SW 1271 (cell line): ENCODE measurements at regions not wholly inside any gene's neighbourhood (a gene's known extent, or its start where the extent isn't known, plus 50 kb on each side); places are given as distances from the start of the nearest gene placed in this dataset.
"Not testable (repeated sequence)": the region's sequence is repeated elsewhere in the genome, so short reads cannot be mapped to it uniquely, and the experiment has no call there.

Experiments used
- DNase-seq, 2 experiments: peaks; one replicate each; lab custom pipeline; 2025; lab: John Stamatoyannopoulos, UW

- DNase-seq: not testable (repeated sequence)
Observed at GRCh38 chr14:105752420-105752819, 226.0 kb downstream of the TMEM121 start.

DNA sequence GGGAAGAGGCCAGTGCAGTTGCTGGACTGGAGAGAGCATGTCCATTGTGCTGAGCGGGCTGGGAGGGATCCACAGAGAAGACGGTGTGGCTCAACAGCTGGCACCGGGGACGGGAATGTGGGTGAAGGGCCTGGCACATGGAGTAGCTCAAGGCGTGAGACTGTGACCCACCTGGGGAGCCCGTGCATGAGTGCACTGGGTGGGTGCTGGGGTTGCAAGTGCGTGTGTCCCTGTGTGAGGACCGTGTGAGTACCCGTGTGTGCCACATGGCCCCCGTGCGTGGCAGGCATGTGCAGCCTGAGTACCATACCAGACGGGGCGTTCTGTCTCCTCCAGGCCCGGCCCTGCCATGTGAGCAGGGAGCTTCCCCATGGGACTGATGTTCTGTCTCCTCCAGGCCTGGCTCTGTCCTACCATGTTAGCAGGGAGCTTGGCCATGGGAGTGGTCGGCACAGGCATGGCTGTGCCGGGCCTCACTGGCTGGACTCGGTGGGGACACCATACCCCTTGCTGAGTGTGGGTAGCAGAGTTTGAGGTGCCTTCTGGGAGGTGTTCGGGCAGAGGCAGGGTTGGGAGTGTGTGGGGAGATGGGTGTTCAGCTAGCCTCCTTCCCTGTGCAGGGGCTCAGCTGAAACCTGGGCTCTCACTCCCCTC lies 234.4 kb downstream of the TMEM121 start:
- DNase-seq: no peak

DNA sequence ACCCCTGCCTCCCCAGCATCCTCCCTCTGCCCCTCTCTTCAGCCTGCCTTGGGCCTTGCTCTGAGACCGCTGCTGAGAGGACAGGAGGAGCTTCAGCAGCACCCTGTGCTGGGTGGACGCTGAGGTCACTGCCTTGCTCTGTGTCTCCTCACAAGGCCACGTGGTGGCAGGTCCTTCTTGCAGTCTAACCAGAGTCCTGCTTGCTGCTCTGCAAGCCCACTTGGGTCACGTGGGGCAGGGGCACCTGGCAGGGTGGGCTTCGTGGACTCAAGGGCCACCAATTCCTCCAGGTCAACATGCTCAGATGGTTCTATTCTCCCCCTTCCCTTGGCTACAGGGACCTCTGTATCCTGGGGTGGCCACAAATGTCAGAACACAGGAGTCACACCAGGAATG lies 235.0 kb downstream of the TMEM121 start:
- not testable (repeated sequence) for DNase-seq

- no peak for DNase-seq
Observed at GRCh38 chr14:105761842-105762241, 235.5 kb downstream of the TMEM121 start.

- DNase-seq: not testable (repeated sequence)
Observed at GRCh38 chr14:105762262-105762661, 235.9 kb downstream of the TMEM121 start.

- DNase-seq: not testable (repeated sequence)
Observed at GRCh38 chr14:105764254-105764901, 238.0 kb downstream of the TMEM121 start.

DNA sequence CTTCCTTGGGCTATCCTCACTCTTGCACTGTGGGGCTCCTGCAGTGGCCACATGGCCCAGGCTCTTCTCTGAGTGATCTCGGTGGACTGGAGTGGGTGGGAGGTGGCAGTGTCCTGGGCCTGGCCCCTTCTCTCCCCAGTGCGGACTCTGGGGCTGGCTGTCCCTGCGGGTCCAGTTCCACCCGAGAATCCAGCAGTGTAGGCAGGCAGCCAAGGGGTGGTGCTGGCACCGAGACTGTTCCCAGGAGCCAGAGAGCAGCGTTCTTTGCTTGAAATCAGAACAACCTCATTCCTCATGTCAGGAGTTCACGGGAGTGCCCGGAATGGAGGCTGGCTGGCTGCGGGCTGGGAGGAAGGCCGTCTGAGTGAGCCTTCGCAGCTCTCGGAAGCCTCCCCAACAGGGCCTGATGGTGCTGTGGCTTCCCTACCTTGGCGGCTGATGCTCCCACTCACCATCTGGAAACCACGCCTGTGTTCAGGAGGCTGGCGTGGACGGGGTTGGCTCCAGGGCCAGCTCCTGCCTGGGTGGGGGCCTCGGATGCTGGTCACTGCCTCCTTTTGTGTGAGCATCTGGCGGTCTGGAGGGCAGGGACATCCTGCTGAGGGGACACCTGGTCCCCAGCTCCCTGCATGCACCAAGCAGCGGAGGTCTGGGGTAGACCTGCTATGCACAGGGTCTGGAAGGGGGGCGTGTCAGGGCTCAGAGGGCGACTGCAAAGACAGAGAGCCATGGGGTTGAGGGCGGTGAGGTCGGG lies 238.9 kb downstream of the TMEM121 start:
- DNase-seq: not testable (repeated sequence)

DNA sequence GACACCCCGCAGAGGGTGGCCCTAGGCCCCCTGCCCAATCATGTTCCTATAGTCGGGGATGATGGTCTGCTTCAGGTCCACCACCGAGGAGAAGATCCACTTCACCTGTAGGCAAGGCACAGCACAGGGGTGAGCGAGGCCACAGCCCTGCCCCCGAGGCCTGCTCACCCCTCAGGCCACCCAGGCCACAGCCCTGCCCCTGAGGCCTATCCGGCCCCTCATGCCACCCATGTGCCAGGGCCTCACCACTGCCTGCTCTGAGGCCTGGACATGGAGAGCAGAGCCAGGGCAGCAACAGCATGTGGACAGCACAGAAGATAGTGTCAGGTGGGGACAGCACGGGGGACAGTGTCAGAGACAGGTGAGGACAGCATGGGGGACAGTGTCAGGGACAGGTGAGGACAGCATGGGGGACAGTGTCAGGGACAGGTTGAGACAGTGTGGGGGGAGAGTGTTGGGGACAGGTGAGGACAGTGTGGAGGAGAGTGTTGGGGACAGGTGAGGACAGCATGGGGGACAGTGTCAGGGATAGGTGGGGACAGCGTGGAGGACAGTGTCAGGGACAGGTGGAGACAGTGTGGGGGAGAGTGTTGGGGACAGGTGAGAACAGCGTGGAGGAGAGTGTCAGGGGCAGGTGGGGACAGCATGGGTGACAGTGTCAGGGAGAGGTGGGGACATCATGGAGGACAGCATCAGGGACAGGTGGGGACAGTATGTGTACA lies 239.7 kb downstream of the TMEM121 start:
- no peak for DNase-seq

DNA sequence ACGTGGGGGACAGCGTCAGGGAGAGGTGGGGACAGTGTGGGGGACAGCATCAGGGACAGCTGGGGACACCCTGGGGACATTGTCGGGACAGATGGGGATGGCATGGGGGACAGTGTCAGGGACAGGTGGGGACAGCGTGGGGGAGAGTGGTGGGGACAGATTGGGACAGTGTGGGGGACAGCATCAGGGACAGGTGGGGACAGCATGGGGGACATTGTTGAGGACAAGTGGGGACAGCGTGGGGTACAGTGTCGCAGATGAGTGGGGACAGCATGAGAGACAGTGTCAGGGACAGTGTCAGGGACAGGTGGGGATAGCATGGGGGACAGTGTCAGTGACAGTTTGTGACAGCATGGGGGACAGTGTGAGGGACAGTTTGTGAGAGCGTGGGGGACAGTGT lies 240.9 kb downstream of the TMEM121 start:
- DNase-seq: no peak

GRCh38 chr14:105768039-105768438 lies 241.7 kb downstream of the TMEM121 start:
- not testable (repeated sequence) for DNase-seq

- not testable (repeated sequence) for DNase-seq
Observed at GRCh38 chr14:105769061-105769730, 242.8 kb downstream of the TMEM121 start.

GRCh38 chr14:105770619-105771216 lies 244.3 kb downstream of the TMEM121 start:
- DNase-seq: not testable (repeated sequence)

DNA sequence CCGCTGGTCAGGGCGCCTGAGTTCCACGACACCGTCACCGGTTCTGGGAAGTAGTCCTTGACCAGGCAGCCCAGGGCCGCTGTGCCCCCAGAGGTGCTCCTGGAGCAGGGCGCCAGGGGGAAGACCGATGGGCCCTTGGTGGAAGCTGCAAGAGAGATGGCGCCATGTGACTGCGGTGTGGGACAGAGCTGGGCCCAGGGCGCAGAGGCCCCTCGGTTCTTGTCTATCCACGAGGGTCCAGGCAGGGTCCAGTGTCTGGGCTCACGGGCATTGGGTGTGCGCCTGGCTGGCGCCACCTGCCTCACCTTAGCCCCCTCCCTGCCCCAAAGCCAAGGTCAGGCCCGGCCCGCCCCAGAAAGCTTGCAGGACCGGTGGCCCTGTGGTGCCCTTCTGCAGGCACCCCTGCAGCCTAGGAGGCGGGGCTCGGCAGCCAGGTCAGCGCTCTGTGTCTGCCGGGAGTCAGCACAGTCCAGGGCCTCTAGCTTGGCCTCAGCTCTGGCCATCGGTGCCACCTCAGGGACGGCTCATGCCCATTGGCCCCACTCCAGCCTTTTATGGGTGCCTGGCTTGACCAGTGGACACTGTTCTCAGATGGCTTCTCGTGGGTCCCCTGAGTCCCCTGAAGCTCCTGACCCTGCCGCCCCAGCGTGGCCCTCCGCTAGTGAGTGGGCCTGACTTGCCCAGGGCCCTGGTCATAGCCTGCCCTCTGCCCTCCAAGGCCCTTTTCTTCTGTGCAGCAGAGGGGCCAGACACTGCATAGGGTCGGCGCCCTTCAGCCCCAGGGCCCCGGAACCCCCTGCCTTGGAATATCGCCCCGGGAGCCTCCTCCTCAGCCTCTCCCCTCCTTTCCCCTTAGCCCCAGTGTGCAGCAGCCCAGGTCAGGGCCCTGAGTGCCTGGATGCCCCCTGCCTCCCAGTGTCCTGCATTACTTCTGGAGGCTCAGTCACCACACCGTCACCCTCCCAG lies 245.2 kb downstream of the TMEM121 start:
- DNase-seq: not testable (repeated sequence)

DNA sequence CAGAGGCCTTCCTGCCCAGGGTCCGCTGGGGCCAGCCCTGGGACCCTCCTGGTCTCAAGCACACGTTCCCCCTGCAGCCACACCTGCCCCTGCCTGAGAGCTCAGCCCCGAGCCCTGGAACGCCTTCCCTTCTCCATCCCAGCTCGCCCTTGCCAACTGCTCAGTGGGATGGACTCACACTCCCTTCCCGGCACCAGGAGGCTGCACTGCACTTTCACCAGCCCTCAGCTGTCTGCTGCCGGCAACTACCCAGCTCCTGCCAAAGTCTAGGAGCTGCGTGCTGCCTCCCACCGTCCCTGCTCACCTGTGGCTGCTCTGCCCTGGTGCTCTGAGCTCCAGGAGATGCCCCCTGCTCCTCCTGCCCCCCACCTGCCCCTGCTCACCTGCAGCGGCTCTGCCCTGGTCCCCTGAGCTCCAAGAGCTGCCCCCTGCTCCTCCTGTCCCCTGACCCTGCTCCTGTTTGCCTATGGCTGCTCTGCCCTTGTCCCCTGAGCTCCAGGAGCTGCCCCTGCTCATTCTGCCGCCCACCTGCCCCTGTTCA lies 246.4 kb downstream of the TMEM121 start:
- not testable (repeated sequence) for DNase-seq

DNA sequence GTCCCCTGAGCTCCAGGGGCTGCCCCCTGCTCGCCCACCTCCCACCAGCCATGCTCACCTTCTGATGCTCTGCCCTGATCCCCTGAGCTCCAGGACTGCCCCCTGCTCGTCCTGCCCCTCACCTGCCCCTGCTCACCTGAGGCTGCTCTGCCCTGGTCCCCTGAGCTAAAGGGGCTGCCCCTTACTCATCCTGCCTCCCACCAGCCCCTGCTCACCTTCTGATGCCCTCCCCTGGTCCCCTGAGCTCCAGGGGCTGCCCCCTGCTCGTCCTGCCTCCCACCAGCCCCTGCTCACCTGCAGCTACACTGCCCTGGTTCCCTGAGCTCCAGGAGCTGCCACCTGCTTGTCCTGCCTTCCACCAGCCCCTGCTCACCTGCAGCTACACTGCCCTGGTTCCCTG lies 247.2 kb downstream of the TMEM121 start:
- no peak for DNase-seq

GRCh38 chr14:105774001-105774400 lies 247.6 kb downstream of the TMEM121 start:
- no peak for DNase-seq

DNA sequence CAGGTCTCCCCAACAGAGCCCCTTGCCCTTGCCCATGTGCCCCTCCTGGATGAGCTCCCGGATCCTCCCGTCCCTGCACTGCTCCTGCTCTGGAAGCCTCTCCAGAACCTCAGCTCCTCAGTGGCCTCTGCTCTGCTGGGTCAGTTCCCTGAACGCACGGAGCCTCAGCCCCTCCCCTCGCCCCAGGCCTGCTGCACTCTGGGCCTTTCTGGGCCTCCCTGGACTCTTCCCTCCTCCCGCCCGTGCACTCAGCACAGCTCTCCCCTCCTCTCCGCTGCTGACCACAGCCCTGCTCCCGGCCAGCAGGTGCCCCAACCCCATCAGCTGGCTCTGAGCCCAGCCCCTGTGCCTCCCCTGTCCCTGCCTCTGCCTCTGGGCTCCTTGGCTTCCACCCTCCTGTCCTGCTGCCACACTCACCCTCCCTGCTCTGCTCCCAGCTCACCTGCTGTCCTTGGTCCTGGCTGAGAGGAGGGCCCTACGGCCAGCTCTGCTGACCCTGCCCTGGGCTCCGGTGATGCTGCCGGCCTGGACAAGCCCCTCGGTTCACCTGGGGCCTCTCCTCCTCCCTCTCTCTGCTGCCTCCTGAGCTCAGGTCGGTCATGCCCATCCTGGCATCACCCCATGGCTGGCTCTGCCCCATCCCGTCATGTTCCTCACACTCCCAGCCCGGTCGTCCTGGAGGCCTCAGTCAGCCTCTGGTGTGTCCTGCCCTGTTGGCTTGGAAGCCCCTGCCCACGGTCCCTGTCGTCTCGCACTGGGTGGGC lies 248.4 kb downstream of the TMEM121 start:
- DNase-seq: not testable (repeated sequence)

DNA sequence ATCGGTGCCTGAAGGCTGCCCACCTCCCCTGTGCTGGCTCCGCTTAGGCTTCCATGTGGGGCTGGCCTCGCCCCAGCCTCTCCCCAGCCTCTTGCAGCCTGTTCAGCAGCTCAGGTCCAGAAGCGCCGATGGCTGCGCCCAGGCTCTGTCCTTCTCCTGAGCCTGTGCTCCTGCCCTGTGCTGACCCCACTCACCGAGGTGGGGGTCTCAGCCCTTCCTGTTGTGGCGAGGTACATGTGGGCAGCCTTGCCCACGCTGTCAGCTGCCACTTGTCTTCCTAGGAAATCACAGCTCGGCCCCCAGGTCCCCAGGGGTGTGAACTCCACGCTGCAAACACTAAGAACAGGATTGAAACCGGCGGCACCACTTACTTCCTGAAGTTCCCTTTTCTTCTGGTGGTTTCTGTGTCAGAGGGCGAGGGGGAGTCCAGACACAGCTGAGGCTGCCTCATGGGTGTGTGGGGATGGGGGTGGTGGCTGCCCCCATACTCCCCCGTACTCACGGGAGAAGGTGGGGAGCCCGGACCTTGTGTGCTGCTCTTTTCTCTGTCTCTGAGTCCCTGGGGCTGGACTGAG lies 249.1 kb downstream of the TMEM121 start:
- not testable (repeated sequence) for DNase-seq

DNA sequence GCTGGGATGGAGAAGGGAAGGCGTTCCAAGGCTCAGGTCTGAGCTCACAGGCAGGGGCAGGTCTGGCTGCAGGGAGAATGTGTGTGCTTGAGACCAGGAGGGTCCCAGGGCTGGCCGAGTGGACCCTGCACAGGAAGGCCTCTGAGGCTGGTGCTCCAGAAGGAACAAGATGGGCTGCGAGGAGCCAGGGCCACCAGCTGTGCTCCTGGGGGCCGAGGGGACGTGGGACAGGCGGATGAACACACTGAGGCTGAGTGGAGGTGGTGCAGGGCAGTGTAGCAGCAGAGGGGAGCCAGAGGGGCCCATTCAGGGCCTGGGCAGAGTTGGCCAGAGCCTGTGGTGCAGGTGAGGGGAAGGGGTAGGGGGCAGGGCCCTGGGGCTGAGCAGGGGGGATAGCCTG lies 249.7 kb downstream of the TMEM121 start:
- not testable (repeated sequence) for DNase-seq
